Thoracic aorta (tissue), 2 donors: ENCODE measurements at regions not wholly inside any gene's neighbourhood (a gene's known extent, or its start where the extent isn't known, plus 50 kb on each side); places are given as distances from the start of the nearest gene placed in this dataset.

Source experiments
- ATAC-seq: fragments of 150-250 bp; one replicate; pipeline ENCODE4 v1.8.0; 2017; ENCODE audit warnings: low read depth; ENCODE audit not compliant: insufficient number of reproducible peaks, low FRiP score
- DNase-seq: peaks from one replicate; pipeline ENCODE4 v3.0.0-alpha.2; 2020; ENCODE audit warnings: low spot score
- H3K27ac ChIP-seq, 2 donors: fragments of 200-600 bp; sonication (generic); 1 replicate in 1 of 2; 2 replicates in 1 of 2; pipeline ENCODE4 v1.5.1; 2016; ENCODE audit warnings: mild to moderate bottlenecking in 2 of 2, moderate library complexity in 2 of 2
- H3K27me3 ChIP-seq: fragments of 200-600 bp; sonication (generic); replicated peaks from 2 replicates; pipeline ENCODE4 v1.6.0; 2016; ENCODE audit warnings: mild to moderate bottlenecking; ENCODE audit not compliant: insufficient read depth
- H3K36me3 ChIP-seq: fragments of 200-600 bp; sonication (generic); one replicate; pipeline ENCODE4 v1.5.1; 2016
- H3K4me1 ChIP-seq, 2 donors: fragments of 200-600 bp; sonication (generic); 1 replicate in 1 of 2; 2 replicates in 1 of 2; pipeline versions ENCODE4 v1.5.1 to v1.6.0; 2016; ENCODE audit warnings: low read depth in 2 of 2, mild to moderate bottlenecking in 1 of 2; ENCODE audit not compliant: control insufficient read depth in 1 of 2
- H3K4me3 ChIP-seq: fragments of 200-600 bp; sonication (generic); 2 replicates; pipeline ENCODE4 v1.5.1; 2016; ENCODE audit warnings: mild to moderate bottlenecking
- H3K9me3 ChIP-seq: fragments of 200-600 bp; sonication (generic); 2 replicates; pipeline ENCODE4 v1.5.1; 2016
- TF ChIP-seq, protein P1 (sequence below): fragments of 200-600 bp; sonication (generic); IDR thresholded peaks from one replicate; pipeline ENCODE4 v1.5.1; 2019; ENCODE audit warnings: antibody characterized with exemption

DNA sequence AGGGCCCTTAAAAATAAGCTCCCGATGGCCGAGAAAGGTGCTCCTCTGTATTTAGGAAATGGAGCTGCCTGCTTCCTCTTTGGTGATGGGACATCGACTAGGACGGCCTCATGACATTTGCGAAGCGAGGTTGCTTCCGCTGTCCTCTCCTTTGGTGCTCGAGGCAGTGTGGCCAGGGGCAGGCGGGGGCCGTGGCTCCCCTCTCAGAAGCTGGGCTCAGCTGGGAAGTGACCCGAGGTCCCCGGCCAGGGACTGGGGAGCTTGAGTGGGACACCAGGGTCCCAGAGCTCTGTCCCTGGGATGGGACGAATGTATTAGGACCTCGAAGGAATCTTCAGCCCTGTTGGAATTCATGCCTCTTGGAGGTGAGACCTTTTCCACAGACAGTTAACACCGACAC is 151.1 kb downstream of the CTTN start:
- TF ChIP-seq, protein P1, sequence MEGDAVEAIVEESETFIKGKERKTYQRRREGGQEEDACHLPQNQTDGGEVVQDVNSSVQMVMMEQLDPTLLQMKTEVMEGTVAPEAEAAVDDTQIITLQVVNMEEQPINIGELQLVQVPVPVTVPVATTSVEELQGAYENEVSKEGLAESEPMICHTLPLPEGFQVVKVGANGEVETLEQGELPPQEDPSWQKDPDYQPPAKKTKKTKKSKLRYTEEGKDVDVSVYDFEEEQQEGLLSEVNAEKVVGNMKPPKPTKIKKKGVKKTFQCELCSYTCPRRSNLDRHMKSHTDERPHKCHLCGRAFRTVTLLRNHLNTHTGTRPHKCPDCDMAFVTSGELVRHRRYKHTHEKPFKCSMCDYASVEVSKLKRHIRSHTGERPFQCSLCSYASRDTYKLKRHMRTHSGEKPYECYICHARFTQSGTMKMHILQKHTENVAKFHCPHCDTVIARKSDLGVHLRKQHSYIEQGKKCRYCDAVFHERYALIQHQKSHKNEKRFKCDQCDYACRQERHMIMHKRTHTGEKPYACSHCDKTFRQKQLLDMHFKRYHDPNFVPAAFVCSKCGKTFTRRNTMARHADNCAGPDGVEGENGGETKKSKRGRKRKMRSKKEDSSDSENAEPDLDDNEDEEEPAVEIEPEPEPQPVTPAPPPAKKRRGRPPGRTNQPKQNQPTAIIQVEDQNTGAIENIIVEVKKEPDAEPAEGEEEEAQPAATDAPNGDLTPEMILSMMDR, result no peak
- ATAC-seq, result no peak
- Histone ChIP-seq H3K4me3 (no peak overlapping the region), H3K27me3 (no peaks in the 10 kb centered on the region), H3K9me3 (no peaks in the 10 kb centered on the region), H3K4me1 (no peaks in the 10 kb centered on the region), H3K27ac (no peak overlapping the region), H3K36me3 (no peaks in the 10 kb centered on the region)
- no peak for DNase-seq

DNA sequence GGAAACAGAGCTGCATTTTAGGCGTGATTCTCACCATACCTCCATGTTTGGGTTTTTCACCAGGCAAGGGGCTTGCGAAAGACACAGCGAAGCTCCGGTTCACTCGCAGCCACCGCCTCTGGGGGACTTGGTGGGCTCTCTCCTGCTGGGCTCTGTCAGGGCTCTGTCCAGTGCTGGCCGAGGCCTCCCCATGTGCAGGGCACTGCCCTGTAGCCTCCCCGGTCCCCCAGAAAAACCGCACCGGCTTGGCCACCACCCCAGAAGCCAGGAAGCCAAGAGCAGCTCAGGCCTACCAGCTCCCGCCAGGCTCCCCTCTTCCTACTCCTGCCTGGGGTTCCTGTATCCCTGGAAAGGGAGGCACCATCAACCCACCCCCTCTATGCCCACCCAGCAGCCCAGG is 151.5 kb downstream of the CTTN start:
- no peak overlapping the region for H3K4me3 ChIP-seq
- ATAC-seq (no peak), DNase-seq (no peak)
- H3K27me3 ChIP-seq, result no peaks in the 10 kb centered on the region
- no peak overlapping the region for H3K27ac ChIP-seq
- no peaks in the 10 kb centered on the region for H3K4me1 ChIP-seq
- no peaks in the 10 kb centered on the region for H3K9me3 ChIP-seq
- TF ChIP-seq, protein P1, result no peak
- no peaks in the 10 kb centered on the region for H3K36me3 ChIP-seq

DNA sequence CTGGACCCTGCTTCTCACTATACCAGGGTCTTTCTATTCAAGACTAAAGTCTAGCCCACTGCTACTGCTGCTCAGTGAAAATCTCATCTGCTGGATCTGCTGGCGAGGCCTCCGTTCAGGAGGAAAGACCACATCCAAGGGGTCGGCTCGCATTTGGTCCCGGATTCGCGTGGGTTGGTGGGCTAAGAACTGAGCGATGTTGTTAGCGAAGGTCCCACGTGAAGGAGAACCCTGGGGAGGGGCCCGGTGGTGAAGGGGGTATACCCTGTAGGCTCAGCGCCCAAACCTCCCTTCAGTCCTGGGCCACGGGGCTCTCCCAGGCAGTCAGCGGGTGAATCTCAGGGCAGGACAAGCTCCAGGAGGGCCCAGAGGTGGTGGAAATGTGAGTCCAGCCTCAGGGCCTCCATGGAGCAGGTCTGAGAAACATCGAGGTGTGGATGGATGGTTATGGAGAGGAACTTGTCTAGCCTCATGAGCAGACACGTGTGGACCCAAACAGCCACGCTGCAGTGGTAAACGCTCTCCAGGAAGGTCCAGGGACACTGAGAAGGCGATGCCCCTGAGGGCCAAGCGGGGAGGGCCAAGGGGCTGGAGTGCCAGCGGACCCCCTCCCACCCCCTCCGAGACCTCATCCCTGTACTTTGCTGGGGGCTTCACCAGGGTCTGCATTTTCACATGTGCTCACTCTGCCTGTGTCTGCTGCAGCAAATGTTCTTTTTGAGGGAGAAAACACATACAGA is 152.3 kb downstream of the CTTN start:
- H3K9me3 ChIP-seq, result no peaks in the 10 kb centered on the region
- no peaks in the 10 kb centered on the region for H3K36me3 ChIP-seq
- ATAC-seq (no peak), DNase-seq (no peak)
- TF ChIP-seq, protein P1, result no peak
- H3K27me3 ChIP-seq, result no peaks in the 10 kb centered on the region
- no peak overlapping the region for H3K4me3 ChIP-seq
- no peak overlapping the region for H3K27ac ChIP-seq
- H3K4me1 ChIP-seq, result no peaks in the 10 kb centered on the region

DNA sequence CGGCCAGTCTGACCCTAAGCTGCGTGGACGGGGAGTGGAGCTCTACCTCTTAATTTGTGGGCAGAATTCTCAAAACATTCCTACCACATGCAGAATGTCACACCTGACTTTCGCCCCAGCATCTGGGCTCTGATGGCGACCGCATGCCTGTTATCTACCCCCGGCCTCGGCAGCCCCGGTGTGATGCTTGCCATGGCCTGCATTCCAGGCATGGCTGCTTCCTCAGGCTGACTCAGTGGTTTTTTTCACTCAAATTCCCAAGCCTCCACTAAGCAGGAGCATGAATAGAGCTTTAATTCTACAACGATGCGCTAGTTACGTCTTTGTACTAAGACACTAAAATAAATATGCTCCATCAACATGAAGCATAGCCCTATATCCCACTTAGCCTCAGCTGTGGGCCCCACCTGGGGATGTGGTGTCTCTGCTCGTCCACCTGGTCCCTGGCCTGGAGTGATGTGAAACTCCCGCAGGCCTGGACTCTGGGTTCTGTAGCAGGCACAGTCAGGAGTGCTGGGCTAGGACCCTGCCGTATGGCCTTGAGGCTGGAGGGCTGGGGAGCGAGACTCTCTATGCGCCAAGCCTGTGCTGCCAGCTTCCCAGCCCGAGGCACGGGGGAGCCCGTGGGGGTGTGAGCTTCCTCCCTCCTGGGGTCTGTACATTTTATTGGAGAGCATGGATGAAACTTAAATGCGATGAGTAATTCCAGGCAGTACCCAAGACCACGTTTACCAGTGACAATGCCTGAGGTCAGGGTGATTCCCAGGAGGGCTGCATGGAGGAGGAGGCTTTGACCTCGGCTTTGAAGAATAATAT is 153.2 kb downstream of the CTTN start:
- H3K4me3 ChIP-seq, result no peak overlapping the region

More for the DNA sequence above, 153.2 kb downstream of the CTTN start:
- Histone ChIP-seq H3K36me3 (no peaks in the 10 kb centered on the region), H3K9me3 (no peaks in the 10 kb centered on the region), H3K27ac (no peak overlapping the region), H3K4me1 (no peaks in the 10 kb centered on the region), H3K27me3 (no peaks in the 10 kb centered on the region)
- TF ChIP-seq, protein P1, result no peak
- ATAC-seq, result no peak
- DNase-seq, result no peak
